Neural progenitor cell (in vitro differentiated cells): ENCODE measurements at regions not wholly inside any gene's neighbourhood (a gene's known extent, or its start where the extent isn't known, plus 50 kb on each side); places are given as distances from the start of the nearest gene placed in this dataset.
A peak's percentile ranks its signal among the peaks of the same experiment; 100 is the strongest.

Source experiments
- DNase-seq: peaks from one replicate; pipeline ENCODE4 v3.0.0-alpha.2; 2016; ENCODE audit warnings: low spot score
- H2AFZ ChIP-seq: fragments of 200-600 bp; sonication (generic); replicated peaks from 2 replicates; pipeline ENCODE4 v1.6.1; 2016; ENCODE audit warnings: antibody characterized with exemption
- H3F3A ChIP-seq: fragments of 200-600 bp; sonication (generic); 2 replicates; pipeline ENCODE4 v1.6.1; 2016; ENCODE audit warnings: antibody characterized with exemption, low read depth
- H3K27ac ChIP-seq: fragments of 200-600 bp; sonication (generic); 2 replicates; pipeline ENCODE4 v1.5.1; 2016; ENCODE audit warnings: mild to moderate bottlenecking
- H3K27me3 ChIP-seq: fragments of 200-600 bp; sonication (generic); 2 replicates; pipeline ENCODE4 v1.6.1; 2016; ENCODE audit warnings: mild to moderate bottlenecking, moderate library complexity
- H3K36me3 ChIP-seq: fragments of 200-600 bp; sonication (generic); 2 replicates; pipeline ENCODE4 v1.5.1; 2016
- H3K4me1 ChIP-seq: fragments of 200-600 bp; sonication (generic); 2 replicates; pipeline ENCODE4 v1.6.1; 2016; ENCODE audit warnings: mixed run types
- H3K4me2 ChIP-seq: fragments of 200-600 bp; sonication (generic); 2 replicates; pipeline ENCODE4 v1.6.1; 2016
- H3K4me3 ChIP-seq: fragments of 200-600 bp; sonication (generic); 2 replicates; pipeline ENCODE4 v1.5.1; 2016
- H3K79me2 ChIP-seq: fragments of 200-600 bp; sonication (generic); 2 replicates; pipeline ENCODE4 v1.6.1; 2016; ENCODE audit warnings: low read depth
- H3K9ac ChIP-seq: fragments of 200-600 bp; sonication (generic); 2 replicates; pipeline ENCODE4 v1.6.1; 2016
- H3K9me3 ChIP-seq: fragments of 200-600 bp; sonication (generic); 2 replicates; pipeline ENCODE4 v1.5.1; 2016; ENCODE audit warnings: low read depth
- H4K20me1 ChIP-seq: fragments of 200-600 bp; sonication (generic); 2 replicates; pipeline ENCODE4 v1.6.1; 2016; ENCODE audit warnings: low read depth
- H3K27ac Mint-ChIP-seq: 3 replicates; pipeline ENCODE4 v1.8.0; 2021; ENCODE audit warnings: mixed read lengths
- H3K27me3 Mint-ChIP-seq: 2 replicates; pipeline ENCODE4 v1.8.0; 2022; ENCODE audit warnings: low read depth, mild to moderate bottlenecking, inconsistent platforms, moderate library complexity, mixed read lengths; ENCODE audit not compliant: insufficient read depth
- H3K36me3 Mint-ChIP-seq: 3 replicates; pipeline ENCODE4 v1.8.0; 2021; ENCODE audit warnings: mixed read lengths
- H3K4me1 Mint-ChIP-seq: 3 replicates; pipeline ENCODE4 v1.8.0; 2021; ENCODE audit warnings: mixed read lengths
- H3K4me3 Mint-ChIP-seq: 3 replicates; pipeline ENCODE4 v1.8.0; 2021; ENCODE audit warnings: mild to moderate bottlenecking, moderate library complexity, mixed read lengths
- H3K9me3 Mint-ChIP-seq: 3 replicates; pipeline ENCODE4 v1.8.0; 2020; ENCODE audit warnings: mixed read lengths
- CTCF ChIP-seq: fragments of 200-600 bp; sonication (generic); IDR thresholded peaks from 2 replicates; pipeline ENCODE4 v1.5.1; 2017; ENCODE audit warnings: antibody characterized with exemption, mild to moderate bottlenecking
- EZH2 ChIP-seq: fragments of 200-600 bp; sonication (generic); IDR thresholded peaks from 2 replicates; pipeline ENCODE4 v1.6.1; 2017; ENCODE audit warnings: antibody characterized with exemption, mild to moderate bottlenecking, moderate library complexity
- EZH2phosphoT487 ChIP-seq: fragments of 200-600 bp; sonication (generic); IDR thresholded peaks from 2 replicates; pipeline ENCODE4 v1.6.1; 2017; ENCODE audit warnings: antibody characterized with exemption

GRCh38 chr9:124110307-124110915, 98.8 kb downstream of the LHX2 start:
- Mint-ChIP-seq H3K4me1 (no peaks in the 10 kb centered on the region), H3K9me3 (no peaks in the 10 kb centered on the region), H3K27me3 (peaks cover 16% of the 10 kb centered on the region), H3K27ac (no peak overlapping the region), H3K4me3 (no peak overlapping the region), H3K36me3 (no peaks in the 10 kb centered on the region)
- H3F3A ChIP-seq: no peaks in the 10 kb centered on the region
- H3K27ac ChIP-seq: no peak overlapping the region
- no peaks in the 10 kb centered on the region for H3K36me3 ChIP-seq
- no peak overlapping the region for H2AFZ ChIP-seq
- no peaks in the 10 kb centered on the region for H3K79me2 ChIP-seq
- TF ChIP-seq EZH2 (peak; percentile 34), EZH2phosphoT487 (no peak), CTCF (no peak)
- no peaks in the 10 kb centered on the region for H3K4me1 ChIP-seq
- H3K4me3 ChIP-seq: no peak overlapping the region
- no peaks in the 10 kb centered on the region for H3K9me3 ChIP-seq
- DNase-seq: peak; percentile 91
- no peaks in the 10 kb centered on the region for H4K20me1 ChIP-seq
- no peak overlapping the region for H3K9ac ChIP-seq
- peaks cover 25% of the 10 kb centered on the region for H3K27me3 ChIP-seq
- no peak overlapping the region for H3K4me2 ChIP-seq

- peaks cover 3% of the 10 kb centered on the region for H3K4me1 ChIP-seq
- no peaks in the 10 kb centered on the region for H3K79me2 ChIP-seq
- Mint-ChIP-seq H3K27me3 (no peaks in the 10 kb centered on the region), H3K36me3 (no peaks in the 10 kb centered on the region), H3K9me3 (peaks cover 10% of the 10 kb centered on the region), H3K4me1 (no peaks in the 10 kb centered on the region), H3K27ac (no peak overlapping the region), H3K4me3 (no peak overlapping the region)
- H3K27me3 ChIP-seq: no peaks in the 10 kb centered on the region
- H2AFZ ChIP-seq: no peak overlapping the region
- no peaks in the 10 kb centered on the region for H4K20me1 ChIP-seq
- no peak overlapping the region for H3K9ac ChIP-seq
- no peak overlapping the region for H3K4me2 ChIP-seq
- no peaks in the 10 kb centered on the region for H3F3A ChIP-seq
- no peaks in the 10 kb centered on the region for H3K9me3 ChIP-seq
- TF ChIP-seq CTCF (no peak), EZH2 (no peak), EZH2phosphoT487 (no peak)
- H3K4me3 ChIP-seq: no peak overlapping the region
- H3K27ac ChIP-seq: no peak overlapping the region
- H3K36me3 ChIP-seq: no peaks in the 10 kb centered on the region
- no peak for DNase-seq
These were observed 105.3 kb downstream of the LHX2 start for GRCh38 chr9:124116683-124117363.

- peaks cover 14% of the 10 kb centered on the region for H3K9me3 Mint-ChIP-seq
- no peaks in the 10 kb centered on the region for H3K27me3 Mint-ChIP-seq
- H3K9ac ChIP-seq: no peak overlapping the region
- no peaks in the 10 kb centered on the region for H3K79me2 ChIP-seq
- TF ChIP-seq EZH2phosphoT487 (no peak), EZH2 (no peak), CTCF (no peak)
- H3K27me3 ChIP-seq: no peaks in the 10 kb centered on the region
- H3K4me1 ChIP-seq: peaks cover 3% of the 10 kb centered on the region
- H3K4me3 ChIP-seq: no peak overlapping the region
- H3F3A ChIP-seq: no peaks in the 10 kb centered on the region
- no peaks in the 10 kb centered on the region for H3K36me3 Mint-ChIP-seq
- DNase-seq: no peak
- H3K36me3 ChIP-seq: no peaks in the 10 kb centered on the region
- no peak overlapping the region for H2AFZ ChIP-seq
- H3K27ac Mint-ChIP-seq: no peak overlapping the region
- H3K27ac ChIP-seq: no peak overlapping the region
- no peak overlapping the region for H3K4me2 ChIP-seq
- H3K4me3 Mint-ChIP-seq: no peak overlapping the region
- H3K4me1 Mint-ChIP-seq: no peaks in the 10 kb centered on the region
- H4K20me1 ChIP-seq: no peaks in the 10 kb centered on the region
- H3K9me3 ChIP-seq: no peaks in the 10 kb centered on the region
These were observed 107.3 kb downstream of the LHX2 start for GRCh38 chr9:124118894-124119293.
